Mesothelial cell of epicardium (in vitro differentiated cells): ENCODE measurements at regions not wholly inside any gene's neighbourhood (a gene's known extent, or its start where the extent isn't known, plus 50 kb on each side); places are given as distances from the start of the nearest gene placed in this dataset.

Experiments used
- DNase-seq, 2 experiments: peaks; one replicate each; pipeline ENCODE4 v3.0.0; 2021; ENCODE audit warnings: low spot score in 2 of 2; ENCODE audit not compliant: unreplicated experiment in 2 of 2
- H3K27ac Mint-ChIP-seq: 2 replicates; pipeline ENCODE4 v1.8.0; 2021; ENCODE audit warnings: mixed read lengths
- H3K27me3 Mint-ChIP-seq: 2 replicates; pipeline ENCODE4 v1.8.0; 2021; ENCODE audit warnings: low read depth, mixed read lengths
- H3K36me3 Mint-ChIP-seq: 2 replicates; pipeline ENCODE4 v1.8.0; 2021; ENCODE audit warnings: mixed read lengths
- H3K4me1 Mint-ChIP-seq: 2 replicates; pipeline ENCODE4 v1.8.0; 2021; ENCODE audit warnings: mixed read lengths
- H3K4me3 Mint-ChIP-seq: 2 replicates; pipeline ENCODE4 v1.8.0; 2021; ENCODE audit warnings: mild to moderate bottlenecking, moderate library complexity, mixed read lengths
- H3K9me3 Mint-ChIP-seq: 2 replicates; pipeline ENCODE4 v1.8.0; 2021; ENCODE audit warnings: mixed read lengths
- TF ChIP-seq, protein P1 (sequence below): fragments of 200-600 bp; sonication (generic); IDR thresholded peaks from one replicate; pipeline ENCODE4 v1.5.0; 2021; ENCODE audit warnings: antibody characterized with exemption; ENCODE audit not compliant: unreplicated experiment

DNA sequence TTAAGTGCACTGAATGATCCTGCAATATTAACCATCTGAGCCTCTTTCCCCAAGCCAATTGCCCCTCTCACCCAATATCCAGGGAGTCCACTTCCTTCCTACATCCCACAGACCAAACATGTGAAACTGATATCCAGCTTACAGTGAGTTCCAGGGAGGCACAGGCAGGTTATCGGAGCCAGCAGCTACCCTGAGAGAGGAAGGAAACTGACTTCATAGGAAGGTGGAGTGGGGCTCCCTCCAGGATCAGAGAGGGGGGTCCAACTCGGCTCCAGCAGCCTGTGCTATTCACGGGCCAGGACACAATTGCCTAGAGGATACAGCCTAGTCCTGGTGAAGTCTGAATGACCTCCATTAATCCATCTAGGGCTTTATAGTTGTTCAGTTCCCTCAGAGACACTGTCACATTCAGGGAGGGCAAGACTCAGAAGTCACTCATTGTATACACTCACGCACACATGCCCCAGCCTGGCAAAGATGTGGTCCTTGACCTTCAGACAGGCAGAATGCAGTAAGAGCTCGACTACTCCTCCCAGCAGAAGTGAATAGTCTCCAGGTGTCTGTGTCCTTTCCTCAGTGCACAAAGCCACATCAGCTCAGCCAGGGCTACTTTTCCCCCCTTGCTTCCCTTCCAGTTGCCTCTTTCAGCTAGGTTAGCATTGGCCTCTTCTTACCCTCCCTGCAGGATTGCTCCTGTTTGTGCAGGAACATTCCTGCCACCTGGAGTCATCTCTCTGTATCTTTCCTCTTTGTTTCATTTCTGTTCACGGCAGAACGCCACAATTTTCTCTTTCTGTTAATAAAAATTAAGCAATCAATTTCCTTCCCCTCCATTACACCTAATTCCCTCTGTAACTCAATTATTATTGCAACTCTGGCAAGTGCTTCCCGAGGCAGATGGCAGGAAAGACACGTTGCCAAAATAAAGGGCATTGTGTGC is 501.7 kb downstream of the ARHGEF28 start:
- H3K27me3 Mint-ChIP-seq = no peaks in the 10 kb centered on the region
- no peaks in the 10 kb centered on the region for H3K9me3 Mint-ChIP-seq
- peaks cover 58% of the 10 kb centered on the region for H3K4me1 Mint-ChIP-seq
- peak overlapping the region; percentile 77 for H3K27ac Mint-ChIP-seq
- TF ChIP-seq, protein P1, sequence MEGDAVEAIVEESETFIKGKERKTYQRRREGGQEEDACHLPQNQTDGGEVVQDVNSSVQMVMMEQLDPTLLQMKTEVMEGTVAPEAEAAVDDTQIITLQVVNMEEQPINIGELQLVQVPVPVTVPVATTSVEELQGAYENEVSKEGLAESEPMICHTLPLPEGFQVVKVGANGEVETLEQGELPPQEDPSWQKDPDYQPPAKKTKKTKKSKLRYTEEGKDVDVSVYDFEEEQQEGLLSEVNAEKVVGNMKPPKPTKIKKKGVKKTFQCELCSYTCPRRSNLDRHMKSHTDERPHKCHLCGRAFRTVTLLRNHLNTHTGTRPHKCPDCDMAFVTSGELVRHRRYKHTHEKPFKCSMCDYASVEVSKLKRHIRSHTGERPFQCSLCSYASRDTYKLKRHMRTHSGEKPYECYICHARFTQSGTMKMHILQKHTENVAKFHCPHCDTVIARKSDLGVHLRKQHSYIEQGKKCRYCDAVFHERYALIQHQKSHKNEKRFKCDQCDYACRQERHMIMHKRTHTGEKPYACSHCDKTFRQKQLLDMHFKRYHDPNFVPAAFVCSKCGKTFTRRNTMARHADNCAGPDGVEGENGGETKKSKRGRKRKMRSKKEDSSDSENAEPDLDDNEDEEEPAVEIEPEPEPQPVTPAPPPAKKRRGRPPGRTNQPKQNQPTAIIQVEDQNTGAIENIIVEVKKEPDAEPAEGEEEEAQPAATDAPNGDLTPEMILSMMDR = no peak
- DNase-seq = no peak
- peak overlapping the region; percentile 1 for H3K4me3 Mint-ChIP-seq
- H3K36me3 Mint-ChIP-seq = no peaks in the 10 kb centered on the region

DNA sequence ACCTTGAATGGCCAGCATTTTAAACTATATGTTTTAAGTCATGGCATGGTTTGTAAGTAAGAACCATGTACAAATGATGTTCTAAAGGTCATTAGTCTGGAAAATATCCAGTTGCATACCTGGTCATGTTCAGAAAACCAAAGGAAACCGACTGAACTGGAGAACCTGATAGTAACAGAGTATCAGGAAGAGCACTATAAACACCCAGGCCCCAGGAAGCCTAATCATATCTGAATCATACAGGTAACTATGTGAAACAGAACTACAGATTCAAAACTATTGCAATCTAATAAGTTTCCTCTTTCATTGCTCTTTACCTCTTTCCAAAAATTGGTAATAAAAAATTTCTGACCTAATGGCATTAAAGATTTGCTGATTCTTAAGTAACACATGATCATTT is 500.3 kb downstream of the ARHGEF28 start:
- no peaks in the 10 kb centered on the region for H3K36me3 Mint-ChIP-seq
- no peak overlapping the region for H3K4me3 Mint-ChIP-seq
- H3K27ac Mint-ChIP-seq = no peak overlapping the region
- H3K4me1 Mint-ChIP-seq = peaks cover 57% of the 10 kb centered on the region
- DNase-seq = no peak
- TF ChIP-seq, protein P1 = no peak
- H3K27me3 Mint-ChIP-seq = no peaks in the 10 kb centered on the region
- H3K9me3 Mint-ChIP-seq = no peaks in the 10 kb centered on the region

DNA sequence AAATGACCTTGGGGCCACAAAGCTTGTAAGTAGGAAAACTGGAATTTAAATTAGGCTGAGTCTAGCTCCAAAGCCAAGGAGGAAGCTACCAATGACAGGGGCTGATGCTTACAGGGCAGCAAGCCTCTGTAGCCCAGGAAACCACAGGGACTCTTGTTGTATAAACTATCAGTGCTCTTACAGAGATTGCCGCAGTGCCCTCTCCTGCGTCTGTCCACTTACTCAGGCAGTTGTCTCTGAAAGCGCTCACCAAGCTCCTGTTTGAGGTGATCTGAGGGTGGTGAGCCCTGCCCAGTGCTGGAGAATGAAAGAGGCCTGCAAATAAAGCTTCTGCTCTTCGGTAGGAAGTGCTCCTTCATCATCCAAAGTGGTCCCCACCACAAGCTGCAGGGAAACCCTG is 498.8 kb downstream of the ARHGEF28 start:
- peaks cover 6% of the 10 kb centered on the region for H3K9me3 Mint-ChIP-seq
- TF ChIP-seq, protein P1 = no peak
- DNase-seq = no peak
- H3K27ac Mint-ChIP-seq = no peak overlapping the region
- H3K27me3 Mint-ChIP-seq = no peaks in the 10 kb centered on the region
- H3K4me1 Mint-ChIP-seq = peaks cover 46% of the 10 kb centered on the region
- no peak overlapping the region for H3K4me3 Mint-ChIP-seq
- peaks cover 1% of the 10 kb centered on the region for H3K36me3 Mint-ChIP-seq

DNA sequence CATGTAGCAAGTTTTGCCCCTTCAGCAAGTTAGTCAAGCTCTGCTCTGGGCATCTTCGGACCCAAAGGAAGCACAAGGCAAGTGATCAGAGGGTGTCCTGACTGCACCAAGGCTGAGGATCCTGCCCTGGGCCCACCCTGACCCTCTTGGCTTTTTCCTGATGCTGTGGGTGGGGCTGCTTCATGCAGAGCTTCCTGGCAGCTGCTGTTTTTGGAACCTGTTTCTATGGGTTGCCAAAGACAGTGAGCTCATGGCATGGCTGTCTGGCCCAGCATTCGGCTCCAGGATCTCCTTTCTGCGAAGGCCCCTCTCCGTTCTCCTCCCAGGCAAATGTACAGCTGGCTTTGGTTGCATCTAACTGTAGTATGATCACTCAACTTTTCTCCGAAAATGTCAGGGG is 497.9 kb downstream of the ARHGEF28 start:
- H3K36me3 Mint-ChIP-seq = peaks cover 7% of the 10 kb centered on the region
- H3K27me3 Mint-ChIP-seq = no peaks in the 10 kb centered on the region
- TF ChIP-seq, protein P1 = no peak
- H3K9me3 Mint-ChIP-seq = peaks cover 14% of the 10 kb centered on the region
- DNase-seq = no peak
- H3K4me1 Mint-ChIP-seq = peaks cover 43% of the 10 kb centered on the region
- no peak overlapping the region for H3K4me3 Mint-ChIP-seq
- no peak overlapping the region for H3K27ac Mint-ChIP-seq

DNA sequence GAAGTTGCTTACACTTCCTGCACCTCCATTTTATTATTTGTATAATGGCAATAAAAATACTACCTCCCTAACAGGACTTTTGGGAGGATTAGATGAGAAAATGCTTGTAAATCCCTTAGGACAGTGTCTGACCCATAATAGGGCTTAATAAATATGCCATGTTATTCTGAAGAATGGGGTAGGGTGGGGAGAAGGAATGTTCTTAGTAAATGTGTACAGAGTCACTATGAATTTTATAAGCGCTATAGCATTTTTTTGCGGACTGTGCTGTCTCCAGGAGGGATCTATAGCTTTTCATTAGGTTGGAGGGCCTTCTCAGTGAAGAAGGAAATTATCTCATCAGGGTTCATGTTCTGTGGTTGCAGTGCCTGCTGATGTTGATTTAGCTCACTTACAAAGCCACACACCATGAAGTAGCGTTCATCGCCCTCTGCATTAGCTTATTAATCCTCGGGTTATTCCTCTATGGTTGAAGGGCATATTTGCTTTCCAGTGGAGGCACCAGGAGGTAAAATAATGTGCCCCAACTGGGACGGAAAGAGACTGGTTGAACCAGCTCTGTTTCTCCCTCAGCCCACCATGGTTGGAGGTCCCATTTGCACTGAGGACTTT is 497.1 kb downstream of the ARHGEF28 start:
- Mint-ChIP-seq H3K9me3 (peaks cover 16% of the 10 kb centered on the region), H3K27me3 (no peaks in the 10 kb centered on the region)

More for the DNA sequence above, 497.1 kb downstream of the ARHGEF28 start:
- Mint-ChIP-seq H3K36me3 (peaks cover 11% of the 10 kb centered on the region), H3K4me1 (peaks cover 38% of the 10 kb centered on the region), H3K4me3 (no peak overlapping the region), H3K27ac (peak overlapping the region; percentile 70)
- TF ChIP-seq, protein P1 = no peak
- no peak for DNase-seq
